HG03045 (cell line): ENCODE measurements at regions not wholly inside any gene's neighbourhood (a gene's known extent, or its start where the extent isn't known, plus 50 kb on each side); places are given as distances from the start of the nearest gene placed in this dataset.

Experiments used
- ATAC-seq: cut with Tn5 transposase; IDR thresholded peaks from one replicate; pipeline ENCODE4 v1.9.1; 2021; ENCODE audit warnings: mild to moderate bottlenecking, moderate library complexity; ENCODE audit not compliant: unreplicated experiment

DNA sequence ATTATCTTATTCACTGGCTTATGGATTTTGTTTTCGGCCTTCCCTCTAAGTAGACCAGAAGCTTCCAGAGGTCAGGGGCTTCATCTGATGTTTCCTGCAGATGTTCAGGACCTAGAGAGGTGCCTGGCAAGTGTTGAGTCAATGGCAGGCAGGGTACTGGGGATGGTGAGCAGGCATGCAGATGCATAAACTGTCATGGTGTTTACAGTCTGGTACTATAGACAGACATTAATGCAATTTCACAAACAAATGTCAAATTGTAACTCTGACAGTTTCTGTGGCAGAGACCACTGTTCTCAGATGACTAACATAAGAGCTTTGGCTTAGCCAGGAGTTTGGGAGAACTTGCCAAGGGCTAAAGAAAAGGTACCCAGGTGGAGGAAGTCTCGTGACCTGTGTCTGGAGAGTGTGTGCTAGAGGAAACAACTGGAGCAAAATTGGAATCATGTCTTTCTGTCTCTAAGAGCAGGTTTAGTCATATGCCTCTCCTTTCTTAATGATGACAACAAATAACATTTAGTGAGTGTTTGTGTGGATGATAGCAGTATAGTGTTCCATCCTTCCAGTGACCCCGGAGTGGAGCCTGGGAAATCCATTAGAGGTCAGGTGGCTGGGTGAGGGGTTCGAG, 53.7 kb upstream of the TRAK1 start:
- no peak for ATAC-seq

GRCh38 chr3:42036483-42036823, 54.7 kb upstream of the TRAK1 start:
- ATAC-seq, result no peak

DNA sequence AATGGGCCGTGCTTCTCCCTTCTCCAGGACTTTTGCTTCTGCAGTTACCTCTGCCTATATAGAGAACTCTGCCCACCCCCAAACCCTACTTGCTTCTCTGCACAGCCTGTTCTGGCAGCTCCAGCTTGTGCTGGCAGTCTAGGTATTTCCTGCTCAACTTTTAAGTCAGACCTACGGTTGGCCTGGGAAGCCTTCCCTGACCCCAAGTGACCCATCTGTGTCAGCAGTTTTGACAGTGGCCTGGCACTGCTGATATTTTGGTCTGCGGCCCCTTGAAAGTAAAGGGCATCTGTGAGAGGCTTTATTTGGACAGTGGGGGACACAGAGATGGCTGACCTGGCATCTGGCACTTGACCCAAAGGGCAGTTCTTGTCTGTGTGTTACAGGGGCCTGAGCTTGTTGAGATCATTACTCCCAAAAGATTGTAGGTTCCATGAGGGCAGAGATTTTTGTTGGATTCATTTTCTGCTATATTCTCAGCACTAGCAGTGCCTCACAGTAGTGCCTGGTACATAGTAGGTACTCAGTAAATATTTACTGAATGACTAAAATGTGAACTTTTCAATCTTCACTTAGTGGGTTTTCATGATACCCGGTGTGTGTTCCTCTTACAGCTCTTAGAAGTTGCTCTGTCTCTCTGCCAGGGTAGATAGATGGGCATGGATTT, 55.2 kb upstream of the TRAK1 start:
- no peak for ATAC-seq

DNA sequence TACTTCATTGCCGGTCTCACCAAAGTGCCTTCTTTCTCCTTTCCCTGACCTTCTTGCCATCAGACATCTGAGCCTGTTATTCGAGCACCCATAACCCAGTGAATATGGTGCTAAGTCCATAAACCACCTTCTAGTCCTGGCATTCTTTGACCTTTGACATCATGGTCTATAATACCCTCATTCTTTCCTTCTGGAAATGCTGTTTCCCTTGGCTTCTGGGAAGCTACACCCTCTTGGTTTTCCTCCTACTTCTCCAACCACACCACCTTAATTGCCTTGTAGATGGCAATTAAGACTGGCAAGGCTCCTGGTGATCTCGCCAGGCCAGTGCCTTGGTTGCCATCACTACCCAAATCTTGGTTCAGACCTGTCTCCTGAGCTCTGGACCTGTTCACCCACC, 56.1 kb upstream of the TRAK1 start:
- ATAC-seq, result no peak

DNA sequence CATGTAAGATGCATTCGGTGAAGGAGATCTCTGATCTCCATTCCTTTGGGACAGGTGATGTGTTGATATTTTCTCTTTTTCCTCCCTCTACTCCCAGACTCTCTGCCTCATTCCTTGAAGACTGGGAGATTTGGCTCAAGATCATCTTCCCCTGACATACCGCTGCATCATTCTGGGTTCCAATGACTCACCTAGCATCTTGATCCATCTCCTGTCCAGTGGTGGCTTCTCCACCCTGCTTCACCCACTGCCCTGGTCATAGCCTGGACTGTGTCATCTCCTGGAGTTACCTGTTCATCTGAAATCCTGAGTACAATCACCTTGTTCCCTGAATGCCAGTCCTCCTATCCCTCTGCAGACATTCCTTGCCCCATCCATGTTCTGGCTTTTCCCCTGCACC, 57.4 kb upstream of the TRAK1 start:
- no peak for ATAC-seq

- ATAC-seq, result no peak
These were observed 58.3 kb upstream of the TRAK1 start for GRCh38 chr3:42032693-42033349.

GRCh38 chr3:42031808-42032480, 59.2 kb upstream of the TRAK1 start:
- no peak for ATAC-seq

DNA sequence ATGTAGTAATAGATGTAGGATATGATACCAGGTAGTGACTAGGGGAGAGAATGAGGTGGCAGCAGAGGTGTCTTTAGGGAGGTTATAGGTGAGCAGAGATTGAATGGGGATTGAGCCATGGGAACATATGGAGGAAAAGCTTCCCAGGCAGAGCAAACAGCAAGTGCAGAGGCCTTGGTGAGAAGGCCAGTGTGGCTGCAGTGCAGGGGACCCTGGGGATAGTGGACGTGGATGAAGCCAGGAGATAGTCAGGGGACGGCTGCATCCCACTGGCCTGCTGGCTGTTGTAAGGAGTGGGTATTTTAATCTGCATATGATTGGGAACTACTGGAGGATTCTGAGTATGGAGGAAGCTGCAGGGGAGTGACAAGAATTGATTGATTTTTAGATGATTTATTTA, 62.7 kb upstream of the TRAK1 start:
- ATAC-seq, result no peak

DNA sequence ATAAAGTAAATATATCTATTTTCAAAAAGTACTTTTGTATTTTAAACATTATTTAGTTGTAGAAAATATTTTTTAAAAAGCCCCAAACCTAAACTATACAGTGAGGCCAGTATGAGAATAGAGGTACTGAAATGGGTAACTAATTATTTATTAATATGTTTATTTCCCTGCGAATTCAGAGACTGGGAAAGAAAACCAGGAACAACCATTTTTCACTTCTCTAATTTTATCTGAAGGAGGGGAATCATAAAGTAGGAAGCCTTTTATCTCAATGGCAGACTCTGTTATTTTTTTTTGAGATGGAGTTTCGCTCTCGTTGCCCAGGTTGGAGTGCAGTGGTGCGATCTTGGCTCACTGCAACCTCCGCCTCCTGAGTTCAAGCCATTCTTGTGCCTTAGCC, 63.6 kb upstream of the TRAK1 start:
- ATAC-seq, result no peak

GRCh38 chr3:42025370-42026138, 63.7 kb upstream of the ULK4 start:
- ATAC-seq, result peak; percentile 72

GRCh38 chr3:42024591-42025351, 62.9 kb upstream of the ULK4 start:
- ATAC-seq, result no peak

DNA sequence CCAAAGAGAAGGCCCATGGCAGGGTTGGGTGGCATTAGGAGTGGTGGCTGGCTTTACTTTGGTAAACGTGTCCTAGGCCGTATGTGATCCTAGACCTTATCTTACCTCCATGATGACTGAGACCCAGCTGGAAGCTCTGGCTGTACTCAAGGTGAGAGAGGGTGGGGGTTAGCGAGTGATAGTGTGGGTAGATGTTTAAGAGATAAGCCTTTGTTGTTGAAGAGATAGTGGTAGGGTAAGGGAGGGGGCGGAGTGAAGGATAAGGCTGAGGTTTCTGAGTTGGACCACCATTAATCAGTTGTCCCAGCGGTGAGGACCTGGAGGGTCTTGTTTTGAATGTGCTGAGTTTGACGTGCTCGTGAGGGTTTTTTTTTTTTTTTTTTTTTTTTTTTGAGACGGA, 61.5 kb upstream of the ULK4 start:
- no peak for ATAC-seq

DNA sequence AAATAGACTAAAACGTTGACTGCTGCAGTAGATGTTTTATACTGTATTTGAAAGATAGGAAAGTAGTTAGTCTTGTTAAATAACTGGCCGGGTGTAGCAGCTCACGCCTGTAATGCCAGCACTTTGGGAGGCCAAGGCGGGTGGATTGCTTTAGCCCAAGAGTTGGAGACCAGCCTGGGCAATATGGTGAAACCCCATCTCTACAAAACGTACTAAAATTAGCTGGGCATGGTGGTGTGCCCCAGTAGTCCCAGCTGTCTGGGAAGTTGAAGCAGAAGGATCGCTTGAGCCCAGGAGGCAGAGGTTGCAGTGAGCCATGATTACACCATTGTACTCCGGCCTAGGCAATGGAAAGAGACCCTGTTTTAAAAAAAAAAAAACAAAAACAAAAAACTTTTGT, 60.5 kb upstream of the ULK4 start:
- no peak for ATAC-seq

DNA sequence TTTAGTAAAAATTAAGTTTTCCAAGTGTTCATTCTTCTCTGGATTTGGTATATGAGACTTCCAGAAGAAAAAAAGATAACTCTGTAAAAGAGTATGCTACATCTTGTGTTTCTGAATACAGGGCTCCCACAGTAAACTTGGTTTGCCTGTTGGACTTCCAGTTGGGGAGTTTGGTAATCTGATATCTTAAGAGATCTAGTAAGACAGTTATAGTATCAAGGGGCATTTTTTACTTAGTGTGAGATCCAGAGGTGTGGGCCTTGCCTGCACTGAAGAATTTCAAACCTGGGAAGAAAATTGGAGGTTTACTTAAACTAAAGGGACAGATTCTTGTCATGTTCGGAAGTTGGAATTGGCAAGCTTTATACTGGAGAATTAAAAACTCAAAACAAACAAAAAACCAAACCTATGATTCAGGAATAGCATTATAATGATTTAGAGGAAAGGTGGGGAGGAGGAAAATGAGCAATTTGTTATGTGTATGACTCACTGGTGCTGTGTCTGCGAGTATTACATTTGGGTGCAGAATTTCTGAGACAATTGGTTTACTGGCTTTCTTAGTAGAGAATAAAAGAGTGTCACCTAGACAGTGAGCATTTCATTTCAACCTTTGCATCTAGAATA, 58.9 kb upstream of the ULK4 start:
- no peak for ATAC-seq

- ATAC-seq, result no peak
These were observed 58.0 kb upstream of the ULK4 start for GRCh38 chr3:42019953-42020260.

DNA sequence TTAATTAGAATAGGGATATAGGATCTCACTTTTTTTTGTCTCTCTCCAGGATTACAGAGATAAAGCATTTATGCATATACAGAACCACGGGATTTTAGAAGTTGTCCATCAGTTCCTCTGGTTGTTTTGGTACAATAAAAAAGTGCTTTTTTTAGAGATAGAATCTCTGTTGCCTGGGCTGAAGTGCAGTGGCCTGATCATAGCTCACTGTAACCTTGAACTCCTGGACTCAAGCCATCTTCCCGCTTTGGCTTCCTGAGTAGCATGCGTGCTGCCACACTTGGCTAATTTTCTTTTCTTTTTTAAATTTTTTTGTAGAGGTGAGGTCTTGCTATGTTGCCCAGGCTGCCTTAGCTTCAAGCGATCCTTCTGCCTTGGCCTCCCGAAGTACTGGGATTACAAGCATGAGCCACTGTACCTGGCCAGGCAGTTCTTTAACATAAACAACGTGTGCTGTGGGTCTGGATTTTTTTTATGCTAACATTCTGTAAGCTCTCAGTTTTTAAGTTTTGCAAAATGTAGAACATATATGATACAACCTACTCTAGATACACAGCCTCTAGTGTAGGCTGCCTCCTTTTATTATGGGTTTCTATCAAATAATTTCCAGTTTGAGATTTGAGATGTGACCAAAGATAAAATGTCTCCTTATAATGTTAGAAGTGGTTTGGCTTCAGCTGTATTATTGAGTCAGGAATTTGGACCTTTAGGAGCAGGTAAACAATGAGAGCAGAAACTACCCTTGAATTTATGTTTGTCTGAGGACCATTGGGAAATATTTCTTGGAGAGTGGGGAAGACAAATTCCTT, 57.4 kb upstream of the ULK4 start:
- ATAC-seq, result no peak

DNA sequence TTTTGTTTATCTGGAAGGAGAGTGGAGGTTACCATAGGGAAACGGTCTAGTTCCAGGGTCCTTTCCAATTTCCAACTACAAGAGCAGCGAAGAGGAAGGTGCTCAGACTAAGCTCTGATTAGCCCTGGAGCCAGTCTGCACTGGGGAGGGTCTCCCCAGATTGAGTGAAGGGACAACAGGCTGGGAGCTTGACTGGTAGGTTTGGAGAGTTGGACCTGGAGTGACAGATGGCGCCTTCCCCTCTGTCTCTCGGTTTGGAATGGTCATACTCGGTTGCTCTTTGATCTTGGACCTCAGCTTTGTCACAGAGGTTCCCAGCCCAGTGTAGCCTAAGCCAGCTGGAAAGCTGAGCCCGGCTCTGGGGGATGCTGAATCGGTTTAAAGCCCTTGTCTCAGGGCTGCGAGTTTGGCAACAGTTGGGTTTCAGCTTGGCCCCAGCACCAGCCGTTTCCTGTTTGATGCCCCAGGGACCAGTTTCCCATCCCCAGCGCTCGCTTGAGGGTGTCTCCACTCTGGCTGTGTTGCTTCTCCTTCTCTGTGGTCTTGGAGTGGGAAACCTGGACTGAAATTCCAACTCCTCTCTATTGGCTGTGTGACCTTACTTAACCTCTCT, 53.1 kb upstream of the ULK4 start:
- ATAC-seq, result no peak

DNA sequence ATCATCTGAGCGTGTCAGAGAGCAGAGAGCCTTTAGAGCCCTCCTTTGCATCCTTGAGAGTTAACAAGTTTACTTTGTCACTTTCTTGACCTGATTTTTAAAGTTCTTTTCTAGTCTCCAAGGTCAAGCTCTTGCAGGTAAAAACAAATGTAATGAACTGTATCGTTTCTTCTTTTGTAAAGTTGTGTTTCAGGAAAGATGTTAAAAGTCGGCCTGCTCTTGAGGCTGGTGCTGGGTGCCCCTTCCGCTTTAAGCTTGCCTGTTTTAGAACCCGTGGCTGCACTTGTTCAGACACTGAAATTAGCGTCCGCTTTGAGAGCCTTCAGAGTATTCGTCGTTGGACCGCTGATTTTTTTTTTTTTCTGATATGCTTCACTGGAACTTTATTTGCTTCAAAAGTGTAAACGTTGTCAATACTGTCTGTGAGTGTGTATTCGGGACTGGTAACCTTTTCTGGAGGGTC, 52.6 kb upstream of the ULK4 start:
- no peak for ATAC-seq
